NT2/D1 (cell line): ENCODE measurements at regions not wholly inside any gene's neighbourhood (a gene's known extent, or its start where the extent isn't known, plus 50 kb on each side); places are given as distances from the start of the nearest gene placed in this dataset.

ENCODE experiments used
- DNase-seq: peaks from one replicate; pipeline ENCODE4 v3.0.0-alpha.2; 2011; ENCODE audit warnings: low read depth, low spot score
- H3K27me3 ChIP-seq: 2 replicates; pipeline ENCODE4 v1.6.0; 2011; ENCODE audit warnings: mild to moderate bottlenecking; ENCODE audit not compliant: insufficient read length, insufficient read depth
- H3K36me3 ChIP-seq: 2 replicates; pipeline ENCODE4 v1.6.1; 2011; ENCODE audit warnings: mild to moderate bottlenecking, low read length, mixed read lengths; ENCODE audit not compliant: insufficient read depth, insufficient read length
- H3K4me1 ChIP-seq: 2 replicates; pipeline ENCODE4 v1.5.1; 2011; ENCODE audit not compliant: insufficient read depth, insufficient read length
- H3K4me3 ChIP-seq: 2 replicates; pipeline ENCODE4 v1.5.1; 2011; ENCODE audit warnings: low read depth; ENCODE audit not compliant: insufficient read length
- H3K9ac ChIP-seq: 2 replicates; pipeline ENCODE4 v1.6.0; 2011; ENCODE audit warnings: low read depth; ENCODE audit not compliant: insufficient read length
- H3K9me3 ChIP-seq: 2 replicates; pipeline ENCODE4 v1.5.1; 2011; ENCODE audit warnings: mild to moderate bottlenecking, low read length; ENCODE audit not compliant: insufficient read depth
- SUZ12 ChIP-seq: IDR thresholded peaks from 2 replicates; pipeline ENCODE4 v1.6.1; 2011; ENCODE audit not compliant: insufficient read length, insufficient read depth; ENCODE audit errors: extremely low read depth
- YY1 ChIP-seq: IDR thresholded peaks from 2 replicates; pipeline ENCODE4 v1.6.1; 2011; ENCODE audit not compliant: insufficient read length, insufficient read depth
- ZNF274 ChIP-seq: IDR thresholded peaks from 2 replicates; pipeline ENCODE4 v1.6.1; 2011; ENCODE audit warnings: mild to moderate bottlenecking, low read depth, low read length

DNA sequence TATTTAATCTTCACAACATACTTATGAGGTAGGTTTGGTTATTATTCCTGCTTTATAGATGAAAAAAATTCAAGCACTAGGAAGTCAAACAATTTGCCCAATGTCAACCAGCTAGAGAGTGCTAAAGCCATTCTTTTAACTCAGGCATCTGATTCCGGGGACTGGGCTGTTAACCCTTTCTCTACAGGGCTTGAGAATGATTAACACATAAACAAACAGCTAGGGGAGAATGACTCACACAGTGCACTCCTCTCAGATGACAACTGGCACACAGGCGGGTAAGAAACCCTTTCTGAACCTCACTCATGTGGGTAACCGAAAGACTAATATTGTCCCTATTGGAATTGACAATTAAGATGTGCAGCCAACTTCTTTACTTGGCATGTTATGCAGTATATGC lies 86.3 kb upstream of the FSHR start:
- no peak for DNase-seq
- no peaks in the 10 kb centered on the region for H3K27me3 ChIP-seq
- no peak overlapping the region for H3K4me3 ChIP-seq
- H3K36me3 ChIP-seq: no peaks in the 10 kb centered on the region
- no peaks in the 10 kb centered on the region for H3K9me3 ChIP-seq
- TF ChIP-seq YY1: no peak
- TF ChIP-seq SUZ12: no peak
- no peak for TF ChIP-seq ZNF274
- H3K4me1 ChIP-seq: no peaks in the 10 kb centered on the region
- H3K9ac ChIP-seq: no peak overlapping the region

DNA sequence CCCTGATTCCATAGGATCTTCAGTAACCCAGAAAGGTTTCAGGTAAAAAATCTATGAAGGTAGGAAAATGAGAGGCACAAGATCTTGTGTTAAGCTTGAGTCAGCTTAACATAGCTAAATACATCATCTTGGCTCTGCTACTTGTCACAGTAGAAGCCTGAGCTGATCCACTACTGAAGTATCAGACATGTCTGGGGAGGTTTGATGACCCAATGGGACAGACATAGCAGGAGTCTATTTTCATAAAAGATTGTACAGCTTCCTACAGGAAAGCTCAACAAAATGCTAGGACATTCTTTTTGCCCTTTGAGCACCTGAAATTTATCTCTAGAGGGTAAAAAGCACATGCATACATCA lies 84.3 kb upstream of the FSHR start:
- Histone ChIP-seq H3K36me3 (no peaks in the 10 kb centered on the region), H3K4me3 (no peak overlapping the region), H3K27me3 (no peaks in the 10 kb centered on the region), H3K9me3 (no peaks in the 10 kb centered on the region), H3K4me1 (no peaks in the 10 kb centered on the region), H3K9ac (no peak overlapping the region)
- no peak for DNase-seq
- TF ChIP-seq ZNF274: no peak
- no peak for TF ChIP-seq YY1
- TF ChIP-seq SUZ12: no peak

DNA sequence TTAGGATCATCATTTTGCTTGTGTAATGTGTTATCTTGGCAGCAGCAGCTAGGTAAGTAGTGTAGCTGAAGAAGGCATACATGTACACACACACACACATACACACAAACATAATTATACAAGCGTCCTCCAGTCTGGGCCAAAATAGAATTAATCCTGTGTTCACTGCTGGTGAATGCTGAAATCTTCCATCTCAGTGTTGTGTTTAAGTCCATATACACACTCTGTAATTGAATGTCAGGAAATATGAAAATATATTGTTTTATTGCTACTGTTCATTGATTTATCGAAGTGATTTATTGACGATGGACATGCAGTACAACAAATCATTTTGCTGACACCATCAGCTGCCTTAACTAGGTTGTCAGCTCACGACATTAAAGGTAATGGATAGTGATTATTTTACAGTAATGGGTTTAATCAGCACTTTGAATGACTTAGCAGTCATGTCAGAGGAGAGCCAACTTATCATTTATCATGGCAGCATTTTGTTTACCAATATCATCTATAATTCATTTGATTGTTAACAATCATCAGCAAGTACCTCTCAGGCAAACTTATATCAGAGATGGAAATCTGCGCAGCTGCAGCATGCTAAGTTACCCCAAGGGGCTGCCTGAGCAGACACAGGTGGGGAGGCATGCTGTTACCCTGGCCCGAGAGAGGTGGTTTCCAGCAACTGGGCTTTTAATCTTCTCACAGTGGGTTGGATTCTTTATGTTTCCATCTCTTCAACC lies 83.7 kb upstream of the FSHR start:
- H3K4me1 ChIP-seq: no peaks in the 10 kb centered on the region
- no peaks in the 10 kb centered on the region for H3K36me3 ChIP-seq
- no peaks in the 10 kb centered on the region for H3K9me3 ChIP-seq
- H3K27me3 ChIP-seq: no peaks in the 10 kb centered on the region
- no peak overlapping the region for H3K9ac ChIP-seq
- TF ChIP-seq SUZ12 (no peak), ZNF274 (no peak), YY1 (no peak)
- no peak overlapping the region for H3K4me3 ChIP-seq
- no peak for DNase-seq

DNA sequence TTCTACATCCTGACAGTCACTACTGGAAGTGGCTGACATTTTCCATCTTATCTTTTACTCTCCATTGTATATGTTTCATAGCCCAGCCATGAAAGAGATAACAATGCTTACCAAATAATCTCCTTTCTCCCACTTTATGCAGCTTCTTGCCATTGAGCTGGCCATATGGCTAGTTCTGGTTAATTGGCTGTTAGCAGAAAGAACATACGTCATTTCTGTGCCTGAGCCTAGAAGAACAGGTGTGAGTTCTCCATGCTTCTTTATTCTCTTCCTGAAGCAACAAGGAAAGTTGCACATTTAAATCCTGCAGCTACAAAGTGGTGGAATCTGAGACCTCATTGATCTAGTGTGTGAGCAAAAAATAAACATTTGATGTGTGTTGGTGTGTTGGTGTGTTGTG lies 82.0 kb upstream of the FSHR start:
- Histone ChIP-seq H3K4me1 (no peaks in the 10 kb centered on the region), H3K4me3 (no peak overlapping the region), H3K9ac (no peak overlapping the region), H3K9me3 (no peaks in the 10 kb centered on the region), H3K36me3 (no peaks in the 10 kb centered on the region), H3K27me3 (no peaks in the 10 kb centered on the region)
- no peak for TF ChIP-seq YY1
- TF ChIP-seq SUZ12: no peak
- TF ChIP-seq ZNF274: no peak
- DNase-seq: no peak

DNA sequence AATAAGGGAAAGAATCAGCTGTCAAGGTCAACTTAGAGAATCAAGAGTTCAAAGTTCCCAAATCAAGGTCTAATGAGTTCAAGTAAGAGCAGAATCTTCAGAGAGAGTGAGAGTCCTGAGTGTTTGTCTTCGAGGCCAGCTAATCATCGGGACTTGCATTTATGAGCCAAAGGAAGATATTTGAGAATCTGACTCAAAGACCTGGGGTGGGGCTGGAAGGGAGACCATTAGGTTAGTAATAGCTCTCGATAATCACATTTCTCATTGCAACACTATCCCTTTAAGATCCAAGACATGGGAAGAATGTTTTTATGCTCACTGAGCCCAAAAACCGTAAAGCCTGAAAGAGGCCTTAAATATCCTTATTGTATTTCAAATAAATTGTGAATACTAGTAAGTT lies 72.0 kb upstream of the FSHR start:
- no peak for DNase-seq
- Histone ChIP-seq H3K9ac (no peak overlapping the region), H3K4me1 (no peaks in the 10 kb centered on the region), H3K27me3 (no peaks in the 10 kb centered on the region), H3K36me3 (no peaks in the 10 kb centered on the region), H3K9me3 (no peaks in the 10 kb centered on the region), H3K4me3 (no peak overlapping the region)
- no peak for TF ChIP-seq ZNF274
- TF ChIP-seq SUZ12: no peak
- no peak for TF ChIP-seq YY1

DNA sequence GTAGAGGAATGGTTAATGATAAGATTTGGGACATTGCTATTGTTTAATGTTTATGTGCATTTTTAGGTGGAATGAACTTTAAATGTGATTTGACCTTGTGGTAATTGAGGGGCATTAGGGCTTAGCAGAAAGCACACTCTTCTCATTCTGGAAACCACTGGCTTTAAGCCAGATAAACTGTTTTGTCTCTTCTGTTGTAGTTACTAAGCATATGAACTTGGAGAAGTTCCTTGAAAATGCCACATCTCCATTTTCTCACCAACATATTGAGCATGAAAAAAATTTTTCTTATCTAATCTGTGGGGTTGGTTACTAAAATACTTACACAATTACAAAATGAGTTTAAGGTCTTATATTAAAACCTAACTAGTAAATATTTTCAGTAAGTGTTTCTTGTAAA lies 70.8 kb upstream of the FSHR start:
- H3K4me3 ChIP-seq: no peak overlapping the region

DNA sequence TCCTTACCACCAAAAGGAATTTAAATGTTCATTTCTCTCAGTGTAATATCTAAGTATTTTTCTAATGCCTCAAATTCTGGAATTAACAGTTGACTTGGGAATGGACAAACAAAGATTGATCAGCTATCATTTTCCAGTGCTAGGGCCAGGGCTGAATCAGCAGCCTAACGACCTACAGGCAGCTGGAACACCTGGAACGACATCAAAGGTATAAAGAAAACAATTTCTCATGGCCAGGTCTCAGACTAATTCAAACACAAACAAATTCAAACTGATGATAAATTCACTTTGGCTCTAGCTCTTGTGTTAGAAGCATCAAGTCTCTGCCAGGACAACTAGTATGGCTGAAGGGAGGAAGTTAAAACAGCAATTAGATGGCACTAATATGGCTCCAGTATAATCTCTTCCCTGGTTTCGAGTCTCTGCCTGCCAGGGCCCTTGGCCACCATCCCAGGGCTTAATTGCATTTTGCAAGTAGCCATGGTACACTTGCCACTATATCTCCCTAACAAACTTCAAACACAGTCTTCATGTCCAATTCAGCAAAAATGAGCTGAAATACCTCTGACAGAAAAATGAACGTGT lies 70.2 kb upstream of the FSHR start:
- no peak overlapping the region for H3K4me3 ChIP-seq
- H3K4me1 ChIP-seq: no peaks in the 10 kb centered on the region
- TF ChIP-seq ZNF274 (no peak), SUZ12 (no peak), YY1 (no peak)
- H3K27me3 ChIP-seq: no peaks in the 10 kb centered on the region
- no peaks in the 10 kb centered on the region for H3K36me3 ChIP-seq
- H3K9ac ChIP-seq: no peak overlapping the region
- H3K9me3 ChIP-seq: no peaks in the 10 kb centered on the region
- DNase-seq: no peak

More for the DNA sequence above, 70.8 kb upstream of the FSHR start:
- no peaks in the 10 kb centered on the region for H3K36me3 ChIP-seq
- TF ChIP-seq YY1 (no peak), SUZ12 (no peak), ZNF274 (no peak)
- H3K4me1 ChIP-seq: no peaks in the 10 kb centered on the region
- H3K27me3 ChIP-seq: no peaks in the 10 kb centered on the region
- H3K9ac ChIP-seq: no peak overlapping the region
- no peak for DNase-seq
- no peaks in the 10 kb centered on the region for H3K9me3 ChIP-seq

DNA sequence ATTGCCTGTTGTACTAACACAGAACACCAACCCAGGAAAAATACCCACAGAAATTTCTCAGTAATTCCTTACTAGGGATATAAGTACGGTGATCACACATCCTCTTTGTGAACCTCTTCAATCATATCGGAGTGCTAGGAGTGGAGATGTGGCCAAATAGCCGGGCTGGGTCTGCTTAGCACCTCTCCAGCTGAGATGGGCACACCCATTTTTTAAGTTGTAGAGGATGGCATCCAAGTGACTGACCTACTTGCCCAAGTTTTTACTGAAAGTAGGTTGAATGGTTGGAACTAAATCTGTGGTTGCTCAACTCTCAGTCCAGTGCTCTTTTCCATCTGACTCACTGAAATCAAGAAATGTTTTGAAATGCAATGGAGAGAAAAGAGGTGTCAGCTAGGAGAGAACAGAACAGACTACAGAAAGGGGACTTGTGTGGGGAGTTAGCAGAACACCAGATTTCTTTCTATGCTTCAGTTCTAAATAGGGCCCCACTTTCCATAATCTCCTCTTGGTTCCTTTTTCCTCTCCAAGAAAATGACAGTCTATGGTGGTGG lies 68.7 kb upstream of the FSHR start:
- H3K36me3 ChIP-seq: no peaks in the 10 kb centered on the region
- H3K4me1 ChIP-seq: no peaks in the 10 kb centered on the region
- DNase-seq: no peak
- no peak overlapping the region for H3K4me3 ChIP-seq
- H3K9ac ChIP-seq: no peak overlapping the region
- no peaks in the 10 kb centered on the region for H3K27me3 ChIP-seq
- no peaks in the 10 kb centered on the region for H3K9me3 ChIP-seq
- TF ChIP-seq ZNF274: no peak
- no peak for TF ChIP-seq SUZ12
- TF ChIP-seq YY1: no peak
